ENCODE measurements at regions not wholly inside any gene's neighbourhood (a gene's known extent, or its start where the extent isn't known, plus 50 kb on each side); places are given as distances from the start of the nearest gene placed in this dataset.
"Not testable (repeated sequence)": the region's sequence is repeated elsewhere in the genome, so short reads cannot be mapped to it uniquely, and the experiment has no call there.

GRCh38 chr12:88834226-88834625 lies 254.0 kb upstream of the KITLG start:
- no peak overlapping the region for H3K4me3 Mint-ChIP-seq
- H3K9me3 Mint-ChIP-seq: peaks cover 2 to 4% of the 10 kb centered on the region in 2 donors
- no peaks in the 10 kb centered on the region for H3K36me3 Mint-ChIP-seq (ENCODE audit: insufficient read depth in 2 of 2)
- DNase-seq (no peak), ATAC-seq (replicated peaks in 1 of 2) (no peak)
- H3K4me1 Mint-ChIP-seq (ENCODE audit: low read depth): no peaks in the 10 kb centered on the region
- H3K27me3 Mint-ChIP-seq (ENCODE audit: low read depth): no peaks in the 10 kb centered on the region
- H3K27ac Mint-ChIP-seq: no peak overlapping the region

- Mint-ChIP-seq H3K27me3 (ENCODE audit: low read depth) (no peaks in the 10 kb centered on the region), H3K4me3 (no peak overlapping the region), H3K27ac (no peak overlapping the region), H3K4me1 (ENCODE audit: low read depth) (no peaks in the 10 kb centered on the region), H3K9me3 (peaks cover 2 to 7% of the 10 kb centered on the region in 2 donors), H3K36me3 (ENCODE audit: insufficient read depth in 2 of 2) (no peaks in the 10 kb centered on the region)
- no peak for ATAC-seq (replicated peaks in 1 of 2)
- DNase-seq: no peak
Observed at GRCh38 chr12:88833641-88834116, 253.4 kb upstream of the KITLG start.

GRCh38 chr12:88828537-88828936 lies 248.3 kb upstream of the KITLG start:
- not testable (repeated sequence) for H3K27ac Mint-ChIP-seq; H3K36me3 Mint-ChIP-seq (ENCODE audit: insufficient read depth in 2 of 2); H3K4me1 Mint-ChIP-seq (ENCODE audit: low read depth); DNase-seq; H3K9me3 Mint-ChIP-seq; H3K27me3 Mint-ChIP-seq (ENCODE audit: low read depth); H3K4me3 Mint-ChIP-seq; ATAC-seq (replicated peaks in 1 of 2)

- no peaks in the 10 kb centered on the region for H3K36me3 Mint-ChIP-seq (ENCODE audit: insufficient read depth in 2 of 2)
- H3K4me3 Mint-ChIP-seq: no peak overlapping the region
- H3K27ac Mint-ChIP-seq: no peak overlapping the region
- H3K27me3 Mint-ChIP-seq (ENCODE audit: low read depth): no peaks in the 10 kb centered on the region
- no peaks in the 10 kb centered on the region for H3K9me3 Mint-ChIP-seq
- ATAC-seq (replicated peaks in 1 of 2) (no peak), DNase-seq (no peak)
- H3K4me1 Mint-ChIP-seq (ENCODE audit: low read depth): no peaks in the 10 kb centered on the region
Observed at GRCh38 chr12:88820012-88820411, 239.7 kb upstream of the KITLG start.

- no peak overlapping the region for H3K4me3 Mint-ChIP-seq
Observed at GRCh38 chr12:88816201-88816600, 235.9 kb upstream of the KITLG start.

GRCh38 chr12:88814779-88815178 lies 234.5 kb upstream of the KITLG start:
- DNase-seq (no peak), ATAC-seq (replicated peaks in 1 of 2) (no peak)
- H3K36me3 Mint-ChIP-seq (ENCODE audit: insufficient read depth in 2 of 2): no peaks in the 10 kb centered on the region
- H3K27me3 Mint-ChIP-seq (ENCODE audit: low read depth): no peaks in the 10 kb centered on the region
- H3K27ac Mint-ChIP-seq: no peak overlapping the region
- no peak overlapping the region for H3K4me3 Mint-ChIP-seq
- H3K9me3 Mint-ChIP-seq: no peaks in the 10 kb centered on the region
- H3K4me1 Mint-ChIP-seq (ENCODE audit: low read depth): no peaks in the 10 kb centered on the region

More at GRCh38 chr12:88816201-88816600, 235.9 kb upstream of the KITLG start:
- ATAC-seq (replicated peaks in 1 of 2) (no peak), DNase-seq (no peak)
- no peak overlapping the region for H3K27ac Mint-ChIP-seq
- no peaks in the 10 kb centered on the region for H3K27me3 Mint-ChIP-seq (ENCODE audit: low read depth)
- no peaks in the 10 kb centered on the region for H3K36me3 Mint-ChIP-seq (ENCODE audit: insufficient read depth in 2 of 2)
- H3K4me1 Mint-ChIP-seq (ENCODE audit: low read depth): no peaks in the 10 kb centered on the region
- H3K9me3 Mint-ChIP-seq: no peaks in the 10 kb centered on the region

- H3K4me3 Mint-ChIP-seq: no peak overlapping the region
- H3K27ac Mint-ChIP-seq: no peak overlapping the region
- H3K9me3 Mint-ChIP-seq: peaks cover 0 to 1% of the 10 kb centered on the region in 2 donors
- ATAC-seq (replicated peaks in 1 of 2): no peak
- DNase-seq: no peak
- no peaks in the 10 kb centered on the region for H3K4me1 Mint-ChIP-seq (ENCODE audit: low read depth)
- H3K27me3 Mint-ChIP-seq (ENCODE audit: low read depth): no peaks in the 10 kb centered on the region
- H3K36me3 Mint-ChIP-seq (ENCODE audit: insufficient read depth in 2 of 2): no peaks in the 10 kb centered on the region
Observed at GRCh38 chr12:88812610-88813009, 232.3 kb upstream of the KITLG start.

GRCh38 chr12:88810806-88811205 lies 230.5 kb upstream of the KITLG start:
- H3K27ac Mint-ChIP-seq: no peak overlapping the region
- no peaks in the 10 kb centered on the region for H3K36me3 Mint-ChIP-seq (ENCODE audit: insufficient read depth in 2 of 2)
- DNase-seq: no peak
- no peaks in the 10 kb centered on the region for H3K4me1 Mint-ChIP-seq (ENCODE audit: low read depth)
- no peak overlapping the region for H3K4me3 Mint-ChIP-seq
- ATAC-seq (replicated peaks in 1 of 2): no peak
- peaks cover 0 to 1% of the 10 kb centered on the region in 2 donors for H3K9me3 Mint-ChIP-seq
- H3K27me3 Mint-ChIP-seq (ENCODE audit: low read depth): no peaks in the 10 kb centered on the region

- ATAC-seq (replicated peaks in 1 of 2); H3K4me1 Mint-ChIP-seq (ENCODE audit: low read depth); H3K4me3 Mint-ChIP-seq; H3K36me3 Mint-ChIP-seq (ENCODE audit: insufficient read depth in 2 of 2); H3K27me3 Mint-ChIP-seq (ENCODE audit: low read depth); H3K9me3 Mint-ChIP-seq; H3K27ac Mint-ChIP-seq; DNase-seq: not testable (repeated sequence)
Observed at GRCh38 chr12:88809841-88810240, 229.6 kb upstream of the KITLG start.

- H3K36me3 Mint-ChIP-seq (ENCODE audit: insufficient read depth in 2 of 2): no peaks in the 10 kb centered on the region
- DNase-seq: no peak
- no peaks in the 10 kb centered on the region for H3K4me1 Mint-ChIP-seq (ENCODE audit: low read depth)
- no peak overlapping the region for H3K4me3 Mint-ChIP-seq
- H3K27me3 Mint-ChIP-seq (ENCODE audit: low read depth): no peaks in the 10 kb centered on the region
- no peak for ATAC-seq (replicated peaks in 1 of 2)
- H3K27ac Mint-ChIP-seq: no peak overlapping the region
- peaks cover 0 to 4% of the 10 kb centered on the region in 2 donors for H3K9me3 Mint-ChIP-seq
Observed at GRCh38 chr12:88805692-88806091, 225.4 kb upstream of the KITLG start.

GRCh38 chr12:88805286-88805685 lies 225.0 kb upstream of the KITLG start:
- Mint-ChIP-seq H3K27ac (no peak overlapping the region), H3K9me3 (peaks cover 0 to 7% of the 10 kb centered on the region in 2 donors), H3K4me1 (ENCODE audit: low read depth) (no peaks in the 10 kb centered on the region), H3K36me3 (ENCODE audit: insufficient read depth in 2 of 2) (no peaks in the 10 kb centered on the region), H3K27me3 (ENCODE audit: low read depth) (no peaks in the 10 kb centered on the region), H3K4me3 (no peak overlapping the region)
- no peak for ATAC-seq (replicated peaks in 1 of 2)
- no peak for DNase-seq

GRCh38 chr12:88802096-88802706 lies 221.9 kb upstream of the KITLG start:
- no peaks in the 10 kb centered on the region for H3K36me3 Mint-ChIP-seq (ENCODE audit: insufficient read depth in 2 of 2)
- H3K4me1 Mint-ChIP-seq (ENCODE audit: low read depth): no peaks in the 10 kb centered on the region
- no peak for ATAC-seq (replicated peaks in 1 of 2)
- DNase-seq: no peak
- H3K4me3 Mint-ChIP-seq: no peak overlapping the region
- H3K9me3 Mint-ChIP-seq: peaks cover 0 to 11% of the 10 kb centered on the region in 2 donors
- H3K27me3 Mint-ChIP-seq (ENCODE audit: low read depth): no peaks in the 10 kb centered on the region
- no peak overlapping the region for H3K27ac Mint-ChIP-seq

- H3K9me3 Mint-ChIP-seq: peaks cover 0 to 11% of the 10 kb centered on the region in 2 donors
- ATAC-seq (replicated peaks in 1 of 2): no peak
- no peak overlapping the region for H3K4me3 Mint-ChIP-seq
- no peaks in the 10 kb centered on the region for H3K4me1 Mint-ChIP-seq (ENCODE audit: low read depth)
- no peak overlapping the region for H3K27ac Mint-ChIP-seq
- H3K27me3 Mint-ChIP-seq (ENCODE audit: low read depth): no peaks in the 10 kb centered on the region
- H3K36me3 Mint-ChIP-seq (ENCODE audit: insufficient read depth in 2 of 2): no peaks in the 10 kb centered on the region
- DNase-seq: no peak
Observed at GRCh38 chr12:88801227-88802095, 221.2 kb upstream of the KITLG start.

Measured in activated T-cell treated with anti-CD3 and anti-CD28 coated beads, Interleukin-2, amount 50 U/mL, for 72 hours (primary cell).